Prostate gland (tissue), 2 donors: ENCODE measurements at regions not wholly inside any gene's neighbourhood (a gene's known extent, or its start where the extent isn't known, plus 50 kb on each side); places are given as distances from the start of the nearest gene placed in this dataset.

ENCODE experiments used
- POLR2A ChIP-seq: fragments of 450-650 bp; IDR thresholded peaks from one replicate; pipeline ENCODE4 v1.6.1; 2016; ENCODE audit warnings: antibody characterized with exemption, mild to moderate bottlenecking
- POLR2AphosphoS5 ChIP-seq: sonication (generic); formaldehyde crosslinking; IDR thresholded peaks from one replicate; pipeline ENCODE4 v1.6.1; 2017; ENCODE audit warnings: antibody characterized with exemption
- TF ChIP-seq, protein P1 (sequence below), 4 experiments: fragments of 200-600 bp in 2 of 4; fragments of 450-650 bp in 2 of 4; sonication (generic) in 2 of 4; IDR thresholded peaks; 1 replicate in 3 of 4; 2 replicates in 1 of 4; pipeline ENCODE4 v1.5.1; 2016 to 2019; ENCODE audit warnings: antibody characterized with exemption in 4 of 4, mild to moderate bottlenecking in 2 of 4, moderate library complexity in 2 of 4

DNA sequence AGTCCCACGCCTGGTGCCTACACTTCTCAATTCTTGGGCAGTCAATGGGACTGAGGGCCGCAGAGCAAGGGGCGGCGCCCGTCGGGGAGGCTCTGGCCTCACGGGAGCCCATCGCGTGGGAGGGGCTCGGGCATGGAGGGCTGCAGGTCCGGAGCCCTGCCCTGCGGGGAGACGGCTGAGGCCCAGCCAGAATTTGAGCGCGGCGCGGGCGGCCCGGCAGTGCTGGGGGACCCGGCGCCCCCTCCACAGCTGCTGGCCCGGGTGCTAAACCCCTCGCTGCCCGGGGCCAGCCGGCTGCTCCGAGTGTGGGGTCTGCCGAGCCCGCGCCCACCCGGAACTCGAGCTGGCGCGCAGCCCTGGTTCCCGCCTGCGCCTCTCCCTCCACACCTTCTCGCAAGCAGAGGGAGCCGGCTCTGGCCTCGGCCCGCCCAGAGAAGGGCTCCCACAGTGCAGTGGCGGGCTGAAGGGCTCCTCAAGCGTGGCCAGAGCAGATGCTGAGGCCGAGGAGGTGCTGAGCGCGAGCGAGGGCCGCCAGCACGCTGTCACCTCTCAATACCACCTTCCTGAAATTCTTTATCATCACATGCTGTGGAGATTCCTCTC, 58.5 kb downstream of the BAK1 start:
- TF ChIP-seq, protein P1, sequence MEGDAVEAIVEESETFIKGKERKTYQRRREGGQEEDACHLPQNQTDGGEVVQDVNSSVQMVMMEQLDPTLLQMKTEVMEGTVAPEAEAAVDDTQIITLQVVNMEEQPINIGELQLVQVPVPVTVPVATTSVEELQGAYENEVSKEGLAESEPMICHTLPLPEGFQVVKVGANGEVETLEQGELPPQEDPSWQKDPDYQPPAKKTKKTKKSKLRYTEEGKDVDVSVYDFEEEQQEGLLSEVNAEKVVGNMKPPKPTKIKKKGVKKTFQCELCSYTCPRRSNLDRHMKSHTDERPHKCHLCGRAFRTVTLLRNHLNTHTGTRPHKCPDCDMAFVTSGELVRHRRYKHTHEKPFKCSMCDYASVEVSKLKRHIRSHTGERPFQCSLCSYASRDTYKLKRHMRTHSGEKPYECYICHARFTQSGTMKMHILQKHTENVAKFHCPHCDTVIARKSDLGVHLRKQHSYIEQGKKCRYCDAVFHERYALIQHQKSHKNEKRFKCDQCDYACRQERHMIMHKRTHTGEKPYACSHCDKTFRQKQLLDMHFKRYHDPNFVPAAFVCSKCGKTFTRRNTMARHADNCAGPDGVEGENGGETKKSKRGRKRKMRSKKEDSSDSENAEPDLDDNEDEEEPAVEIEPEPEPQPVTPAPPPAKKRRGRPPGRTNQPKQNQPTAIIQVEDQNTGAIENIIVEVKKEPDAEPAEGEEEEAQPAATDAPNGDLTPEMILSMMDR (IDR thresholded peaks at IDR 0.05) = no peak
- TF ChIP-seq POLR2AphosphoS5 (no peak), POLR2A (no peak)
